ENCODE measurements at regions not wholly inside any gene's neighbourhood (a gene's known extent, or its start where the extent isn't known, plus 50 kb on each side); places are given as distances from the start of the nearest gene placed in this dataset.

DNA sequence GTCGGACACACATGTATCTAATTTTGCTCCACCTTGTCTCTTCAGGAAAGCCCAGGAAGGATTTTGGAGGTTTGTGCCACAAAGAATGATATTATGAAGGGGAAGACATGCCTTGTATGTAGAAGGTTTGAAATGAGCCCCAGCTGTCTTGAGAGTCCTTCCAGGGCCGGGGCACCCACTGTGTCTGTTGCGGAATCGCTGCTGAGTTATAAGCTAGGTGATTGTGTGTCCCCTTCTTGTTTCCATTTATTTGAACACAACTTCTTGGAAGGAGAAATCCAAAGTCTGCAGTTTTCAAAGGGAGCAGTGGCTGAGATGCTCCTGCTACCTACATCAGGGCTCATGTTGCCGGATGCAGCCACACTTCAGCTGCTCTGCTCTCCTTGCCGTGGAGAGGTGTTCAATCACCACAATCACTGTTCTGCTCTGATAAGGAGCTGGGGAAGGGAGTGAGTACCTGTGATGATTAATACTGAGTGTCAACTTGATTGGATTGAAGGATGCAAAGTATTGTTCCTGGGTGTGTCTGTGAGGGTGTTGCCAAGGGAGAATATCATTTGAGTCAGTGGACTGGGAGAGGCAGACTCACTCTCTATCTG, 828.6 kb downstream of the QKI start:
- no peak for DNase-seq (ENCODE audit: low read depth in 2 of 2)

GRCh38 chr6:164230804-164231203, 816.3 kb downstream of the QKI start:
- DNase-seq (ENCODE audit: low read depth in 2 of 2): no peak

DNA sequence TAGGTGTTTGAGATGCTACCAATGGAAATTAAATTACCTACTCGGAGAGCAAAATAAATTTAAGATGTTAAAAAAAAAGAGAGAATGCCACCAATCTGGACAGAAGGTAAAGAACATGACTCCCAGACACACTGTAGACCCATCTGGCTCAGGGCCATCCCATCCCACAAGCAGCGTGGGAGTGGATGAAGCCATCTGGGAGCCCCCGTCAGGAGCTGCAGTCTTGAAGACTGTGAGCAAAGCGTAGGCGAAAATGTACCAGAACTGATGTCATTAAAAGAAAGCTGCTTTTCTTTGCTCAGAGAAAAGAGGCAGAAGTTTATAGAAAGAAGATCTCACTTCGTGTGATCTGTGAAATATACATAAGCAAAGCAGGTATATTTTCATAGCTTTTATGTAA, 815.7 kb downstream of the QKI start:
- no peak for DNase-seq (ENCODE audit: low read depth in 2 of 2)

GRCh38 chr6:164229716-164230115, 815.2 kb downstream of the QKI start:
- no peak for DNase-seq (ENCODE audit: low read depth in 2 of 2)

- no peak for DNase-seq (ENCODE audit: low read depth in 2 of 2)
Measured at GRCh38 chr6:164227952-164228522, 813.5 kb downstream of the QKI start.

GRCh38 chr6:164216839-164217238, 802.3 kb downstream of the QKI start:
- DNase-seq (ENCODE audit: low read depth in 2 of 2): no peak

DNA sequence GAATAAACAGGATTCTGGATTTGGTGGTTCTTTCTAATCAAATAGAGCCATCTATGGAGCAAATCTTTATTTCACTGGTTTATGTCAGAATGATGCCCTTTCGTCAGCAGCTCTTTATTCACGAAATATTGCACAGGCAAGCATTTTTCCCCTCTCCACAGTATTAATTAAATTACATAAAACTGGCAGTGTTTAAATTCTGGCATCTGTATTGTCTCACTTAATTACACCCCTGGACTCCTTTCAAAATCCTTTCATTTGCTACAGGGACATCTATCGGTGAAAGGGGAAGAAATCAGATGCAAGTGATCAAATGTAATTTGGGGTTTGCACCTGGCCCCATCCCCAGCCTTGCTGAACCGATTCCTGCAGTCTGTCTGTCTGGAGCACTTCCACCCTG, 801.9 kb downstream of the QKI start:
- DNase-seq (ENCODE audit: low read depth in 2 of 2): no peak

DNA sequence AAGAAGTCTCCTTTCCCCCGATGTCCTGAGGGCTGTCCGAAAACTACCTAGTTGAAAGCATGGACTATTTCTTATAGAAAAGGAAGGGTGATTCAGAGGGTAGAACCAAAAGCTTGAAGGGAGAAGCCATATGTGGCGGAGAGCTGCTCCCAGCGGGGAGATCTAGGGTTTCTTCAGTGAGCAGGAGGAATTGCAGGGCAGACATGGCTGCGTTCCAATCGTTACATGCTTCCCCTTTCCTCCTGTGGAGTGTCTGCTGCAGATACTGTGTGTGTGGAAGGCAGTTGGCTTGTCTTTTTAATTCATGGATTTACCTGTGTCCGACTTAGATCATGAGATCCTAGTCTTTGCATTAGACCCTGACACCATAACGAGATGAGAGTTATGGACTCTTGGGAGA, 799.5 kb downstream of the QKI start:
- no peak for DNase-seq (ENCODE audit: low read depth in 2 of 2)

GRCh38 chr6:164211254-164211653, 796.7 kb downstream of the QKI start:
- no peak for DNase-seq (ENCODE audit: low read depth in 2 of 2)

GRCh38 chr6:164210783-164211182, 796.3 kb downstream of the QKI start:
- DNase-seq (ENCODE audit: low read depth in 2 of 2): no peak

DNA sequence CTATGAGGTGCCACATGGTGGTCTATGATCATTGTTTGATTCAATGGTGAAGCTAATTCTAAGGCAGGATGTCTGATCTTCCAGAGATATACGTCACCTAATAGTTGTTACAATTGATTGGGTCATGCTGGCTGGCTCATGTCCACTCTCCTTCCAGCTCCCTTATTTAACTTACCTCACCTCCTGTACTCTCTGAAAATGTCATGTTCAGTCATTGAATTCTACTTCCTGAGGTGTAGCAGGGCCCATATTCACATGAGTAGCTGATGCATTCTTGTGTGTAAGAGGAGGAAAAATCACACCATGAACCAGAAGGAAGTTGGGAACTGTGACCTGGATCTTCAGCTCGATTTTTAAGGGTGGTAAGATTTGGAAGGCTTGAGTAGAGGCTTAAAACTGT, 795.8 kb downstream of the QKI start:
- DNase-seq (ENCODE audit: low read depth in 2 of 2): no peak

GRCh38 chr6:164208371-164208770, 793.9 kb downstream of the QKI start:
- no peak for DNase-seq (ENCODE audit: low read depth in 2 of 2)

- no peak for DNase-seq (ENCODE audit: low read depth in 2 of 2)
Measured at GRCh38 chr6:164206807-164207423, 792.4 kb downstream of the QKI start.

GRCh38 chr6:164200071-164200470, 785.6 kb downstream of the QKI start:
- DNase-seq (ENCODE audit: low read depth in 2 of 2): no peak

DNA sequence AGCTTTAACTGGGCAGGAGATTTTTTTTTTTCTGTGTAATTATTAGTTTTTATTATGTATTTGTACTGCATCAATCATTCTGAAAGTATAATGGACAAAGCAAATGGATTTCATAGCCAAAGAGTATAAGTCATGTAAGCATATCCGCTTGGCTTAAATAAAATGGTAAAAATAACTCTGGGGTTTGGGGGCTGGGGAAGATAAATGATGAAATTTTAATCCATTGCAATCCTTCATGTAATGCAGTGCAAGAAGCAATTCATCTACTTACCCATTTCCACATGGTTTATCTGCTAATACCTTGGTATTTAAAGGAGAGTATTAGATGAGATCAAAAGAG, 781.4 kb downstream of the QKI start:
- no peak for DNase-seq (ENCODE audit: low read depth in 2 of 2)

DNA sequence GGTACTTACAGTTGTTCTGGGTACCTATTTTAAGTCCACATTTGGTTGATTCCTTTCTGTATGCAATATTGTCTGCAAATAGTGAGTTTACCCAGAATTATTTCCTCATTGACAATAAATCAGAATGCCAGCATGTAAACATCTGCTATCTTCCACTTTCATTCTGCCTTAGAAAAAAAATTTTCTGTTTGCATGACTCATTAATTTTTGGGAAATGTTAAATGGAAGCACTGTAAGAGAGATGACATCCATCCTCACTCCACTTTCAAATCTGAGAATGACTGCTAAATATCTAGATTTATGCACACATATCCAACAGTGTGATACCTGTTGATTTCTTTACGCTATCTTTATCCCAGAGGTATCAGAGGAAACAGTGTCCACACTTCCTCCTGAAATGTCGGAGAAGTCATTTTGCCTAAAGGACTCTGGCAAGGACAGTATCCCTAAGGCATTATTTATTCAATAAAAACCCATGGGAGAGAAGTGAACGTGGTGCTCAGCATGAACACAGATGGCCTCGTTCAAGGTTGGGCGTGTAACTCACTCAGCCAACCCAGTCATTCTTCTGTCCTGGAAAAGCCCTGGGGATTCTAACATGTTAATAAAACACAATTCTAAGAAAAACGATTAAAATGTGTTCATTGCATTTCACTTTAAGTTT, 780.9 kb downstream of the QKI start:
- no peak for DNase-seq (ENCODE audit: low read depth in 2 of 2)

GRCh38 chr6:164188861-164189260, 774.3 kb downstream of the QKI start:
- DNase-seq (ENCODE audit: low read depth in 2 of 2): no peak

DNA sequence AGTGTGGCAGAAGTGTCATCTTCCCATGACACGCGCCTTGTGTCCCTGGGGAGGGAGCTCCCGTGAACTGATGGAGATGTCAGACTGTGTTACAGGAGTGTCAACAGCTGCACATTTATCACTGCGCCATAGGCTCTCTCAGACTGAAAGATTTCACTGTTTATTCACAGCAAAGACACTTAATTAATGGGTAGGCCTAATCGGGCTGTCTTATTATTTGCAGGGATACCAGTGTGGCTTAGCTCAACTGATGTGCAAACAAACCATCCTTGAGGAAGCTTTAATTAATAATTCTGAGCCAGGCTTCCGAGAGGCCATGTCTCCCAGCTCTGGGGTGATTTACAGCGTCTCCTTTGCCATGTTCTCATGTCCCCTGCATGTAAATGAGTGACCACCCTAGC, 771.0 kb downstream of the QKI start:
- no peak for DNase-seq (ENCODE audit: low read depth in 2 of 2)

GRCh38 chr6:164184410-164184809, 769.9 kb downstream of the QKI start:
- peak in 1 of 2 donors; percentile 10 for DNase-seq (ENCODE audit: low read depth in 2 of 2)

DNA sequence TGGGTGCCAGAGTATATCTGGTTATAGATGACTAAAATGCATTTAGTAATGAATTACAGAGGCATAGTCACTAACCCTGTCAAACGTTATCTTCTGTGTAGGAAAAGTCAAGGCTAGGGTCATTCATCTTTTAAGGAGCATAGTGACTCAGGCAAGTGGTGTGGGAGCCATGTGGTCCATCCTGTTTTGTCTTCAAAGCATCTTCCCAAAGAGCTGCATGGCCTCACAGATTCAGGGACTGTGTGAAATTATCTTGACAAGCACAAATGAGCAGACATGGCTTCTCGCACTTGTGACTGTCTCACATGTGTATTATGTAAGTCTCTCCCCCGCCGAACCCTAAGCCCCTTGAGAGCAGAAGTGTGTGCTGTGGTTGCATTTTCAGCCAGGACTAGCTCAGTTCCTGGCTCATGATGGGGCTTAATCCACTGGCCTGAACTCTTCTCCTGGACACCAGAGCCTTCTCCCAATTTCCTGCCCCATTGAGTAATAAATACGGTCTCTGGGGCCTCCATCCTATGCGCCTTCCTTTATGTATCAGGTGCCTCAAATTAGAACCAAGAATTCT, 769.1 kb downstream of the QKI start:
- no peak for DNase-seq (ENCODE audit: low read depth in 2 of 2)

GRCh38 chr6:164178679-164179332, 764.3 kb downstream of the QKI start:
- DNase-seq (ENCODE audit: low read depth in 2 of 2): no peak

DNA sequence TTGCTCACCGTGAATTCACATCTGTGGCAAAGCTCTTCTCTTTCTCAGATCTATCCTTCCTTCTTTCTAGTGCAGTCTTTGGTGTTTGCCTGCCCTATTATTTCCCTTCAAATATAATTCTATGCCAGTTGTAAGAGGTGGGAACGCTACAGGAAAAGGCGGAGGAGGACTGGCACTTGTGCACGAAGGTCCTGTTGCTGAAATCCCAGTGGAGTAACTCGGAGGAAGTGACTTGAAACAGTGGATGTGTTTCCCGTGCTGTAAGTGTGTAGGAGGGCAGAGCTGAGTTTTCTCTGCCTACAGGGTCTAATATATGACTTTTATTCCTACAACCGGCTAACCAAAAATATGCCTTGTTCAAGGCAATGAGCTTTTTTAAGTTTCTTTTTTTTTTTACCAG, 754.8 kb downstream of the QKI start:
- DNase-seq (ENCODE audit: low read depth in 2 of 2): no peak
